Osteoblast (primary cell): ENCODE measurements at regions not wholly inside any gene's neighbourhood (a gene's known extent, or its start where the extent isn't known, plus 50 kb on each side); places are given as distances from the start of the nearest gene placed in this dataset.

Experiments used
- DNase-seq: peaks from one replicate; pipeline ENCODE4 v3.0.0; 2011; ENCODE audit warnings: low spot score, mixed read lengths; ENCODE audit not compliant: insufficient read length; ENCODE audit errors: missing footprints
- H2AFZ ChIP-seq: 2 replicates; pipeline ENCODE4 v1.6.0; 2011; ENCODE audit warnings: mild to moderate bottlenecking, low read length
- H3K27ac ChIP-seq: 2 replicates; pipeline ENCODE4 v1.5.1; 2011; ENCODE audit warnings: mild to moderate bottlenecking, low read depth, low read length, moderate library complexity
- H3K27me3 ChIP-seq: 2 replicates; pipeline ENCODE4 v1.6.0; 2012; ENCODE audit warnings: mild to moderate bottlenecking, control low read depth, inconsistent platforms, low read length, moderate library complexity; ENCODE audit not compliant: insufficient read depth
- H3K36me3 ChIP-seq: 2 replicates; pipeline ENCODE4 v1.5.1; 2011; ENCODE audit warnings: mild to moderate bottlenecking, low read length, control low read depth, moderate library complexity; ENCODE audit not compliant: insufficient read depth
- H3K4me1 ChIP-seq: 2 replicates; pipeline ENCODE4 v1.5.1; 2011; ENCODE audit warnings: mild to moderate bottlenecking, low read length, control low read depth, moderate library complexity; ENCODE audit not compliant: insufficient read depth
- H3K4me2 ChIP-seq: 2 replicates; pipeline ENCODE4 v1.6.0; 2011; ENCODE audit warnings: mild to moderate bottlenecking, low read length; ENCODE audit not compliant: insufficient read depth
- H3K4me3 ChIP-seq: fragments of 200-600 bp; sonication (generic); 3 replicates; pipeline ENCODE4 v1.5.1; 2012; ENCODE audit warnings: mild to moderate bottlenecking, low read length, inconsistent platforms; ENCODE audit not compliant: insufficient read depth
- H3K79me2 ChIP-seq: 2 replicates; pipeline ENCODE4 v1.6.0; 2012; ENCODE audit warnings: mild to moderate bottlenecking, low read length, control low read depth, inconsistent platforms; ENCODE audit not compliant: insufficient read depth
- H3K9me3 ChIP-seq: 2 replicates; pipeline ENCODE4 v1.5.1; 2011; ENCODE audit warnings: low read depth, low read length, control low read depth
- H4K20me1 ChIP-seq: 2 replicates; pipeline ENCODE4 v1.6.0; 2012; ENCODE audit warnings: mild to moderate bottlenecking, low read length, control low read depth; ENCODE audit not compliant: insufficient read depth
- CTCF ChIP-seq: IDR thresholded peaks from 2 replicates; pipeline ENCODE4 v1.5.1; 2011; ENCODE audit warnings: mild to moderate bottlenecking, low read depth, low read length, moderate library complexity; ENCODE audit errors: extremely low read depth

GRCh38 chr12:66921151-66921550, 242.3 kb upstream of the GRIP1 start:
- H3K4me1 ChIP-seq, result no peaks in the 10 kb centered on the region
- no peaks in the 10 kb centered on the region for H3K36me3 ChIP-seq
- H3K27ac ChIP-seq, result no peak overlapping the region
- H4K20me1 ChIP-seq, result no peaks in the 10 kb centered on the region
- H2AFZ ChIP-seq, result no peak overlapping the region
- no peak for TF ChIP-seq CTCF
- H3K27me3 ChIP-seq, result no peaks in the 10 kb centered on the region
- no peak overlapping the region for H3K4me3 ChIP-seq
- H3K4me2 ChIP-seq, result no peak overlapping the region
- DNase-seq, result no peak
- H3K79me2 ChIP-seq, result no peaks in the 10 kb centered on the region
- no peaks in the 10 kb centered on the region for H3K9me3 ChIP-seq

DNA sequence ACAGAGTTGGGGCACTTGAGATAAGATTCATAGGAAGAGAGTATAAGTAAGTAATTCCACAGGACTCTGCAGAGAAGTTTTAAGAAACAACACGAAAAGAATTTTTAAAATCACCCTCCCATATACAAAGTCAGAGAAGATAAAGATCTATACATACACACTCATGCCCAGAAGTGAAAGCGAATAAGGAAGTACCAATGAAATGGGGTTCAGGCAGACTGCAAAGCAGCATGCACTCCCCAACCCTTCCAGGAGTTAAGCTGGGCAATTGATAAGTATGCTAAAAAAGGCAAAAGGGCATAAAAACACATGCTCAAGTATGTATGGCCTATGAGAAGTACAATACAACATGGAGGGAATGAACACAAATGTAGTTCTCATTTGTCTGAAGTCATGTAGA, 246.2 kb upstream of the GRIP1 start:
- H2AFZ ChIP-seq, result no peak overlapping the region
- no peaks in the 10 kb centered on the region for H3K27me3 ChIP-seq
- H3K4me2 ChIP-seq, result no peak overlapping the region
- H3K4me1 ChIP-seq, result no peaks in the 10 kb centered on the region
- TF ChIP-seq CTCF, result no peak
- no peak overlapping the region for H3K4me3 ChIP-seq
- H3K36me3 ChIP-seq, result no peaks in the 10 kb centered on the region
- no peaks in the 10 kb centered on the region for H4K20me1 ChIP-seq
- H3K79me2 ChIP-seq, result no peaks in the 10 kb centered on the region
- H3K9me3 ChIP-seq, result no peaks in the 10 kb centered on the region
- no peak overlapping the region for H3K27ac ChIP-seq
- no peak for DNase-seq

- no peaks in the 10 kb centered on the region for H3K9me3 ChIP-seq
- no peaks in the 10 kb centered on the region for H3K27me3 ChIP-seq
- TF ChIP-seq CTCF, result no peak
- H3K4me2 ChIP-seq, result no peak overlapping the region
- H3K27ac ChIP-seq, result no peak overlapping the region
- DNase-seq, result no peak
- H3K4me1 ChIP-seq, result no peaks in the 10 kb centered on the region
- H4K20me1 ChIP-seq, result no peaks in the 10 kb centered on the region
- H3K36me3 ChIP-seq, result no peaks in the 10 kb centered on the region
- no peaks in the 10 kb centered on the region for H3K79me2 ChIP-seq
- no peak overlapping the region for H3K4me3 ChIP-seq
- no peak overlapping the region for H2AFZ ChIP-seq
Measured at GRCh38 chr12:66929121-66929520, 250.2 kb upstream of the GRIP1 start.

- Histone ChIP-seq H3K9me3 (no peaks in the 10 kb centered on the region), H3K27ac (no peak overlapping the region), H3K79me2 (no peaks in the 10 kb centered on the region), H4K20me1 (no peaks in the 10 kb centered on the region), H3K4me1 (no peaks in the 10 kb centered on the region), H3K27me3 (no peaks in the 10 kb centered on the region), H3K4me3 (no peak overlapping the region), H3K4me2 (no peak overlapping the region), H2AFZ (no peak overlapping the region), H3K36me3 (no peaks in the 10 kb centered on the region)
- no peak for TF ChIP-seq CTCF
- no peak for DNase-seq
Measured at GRCh38 chr12:66931091-66931490, 252.2 kb upstream of the GRIP1 start.
